ENCODE measurements at regions not wholly inside any gene's neighbourhood (a gene's known extent, or its start where the extent isn't known, plus 50 kb on each side); places are given as distances from the start of the nearest gene placed in this dataset.
"Not testable (repeated sequence)": the region's sequence is repeated elsewhere in the genome, so short reads cannot be mapped to it uniquely, and the experiment has no call there.

DNA sequence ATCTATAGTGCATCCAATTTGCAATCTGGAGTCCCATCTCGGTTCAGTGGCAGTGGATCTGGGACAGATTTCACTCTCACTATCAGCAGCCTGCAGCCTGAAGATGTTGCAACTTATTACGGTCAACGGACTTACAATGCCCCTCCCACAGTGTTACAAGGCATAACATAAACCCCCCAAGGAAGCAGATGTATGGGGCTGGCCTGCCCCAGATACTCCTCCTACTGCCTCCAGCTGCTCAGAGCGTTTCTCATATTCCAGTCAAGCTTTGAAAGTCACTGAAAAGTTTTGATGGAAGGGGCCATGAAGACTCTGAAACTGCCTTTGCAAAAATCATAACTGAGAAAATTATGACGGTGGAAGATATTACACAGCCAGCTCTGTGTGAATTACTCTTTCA is 1193.6 kb downstream of the RPIA start:
- not testable (repeated sequence) for TF ChIP-seq POLR2AphosphoS5 (IDR thresholded peaks at IDR 0.05; ENCODE audit: borderline replicate concordance, low read depth, low read length); EZH2 (IDR thresholded peaks at IDR 0.05)

All from SK-N-MC (cell line).